ENCODE measurements at regions not wholly inside any gene's neighbourhood (a gene's known extent, or its start where the extent isn't known, plus 50 kb on each side); places are given as distances from the start of the nearest gene placed in this dataset.

DNA sequence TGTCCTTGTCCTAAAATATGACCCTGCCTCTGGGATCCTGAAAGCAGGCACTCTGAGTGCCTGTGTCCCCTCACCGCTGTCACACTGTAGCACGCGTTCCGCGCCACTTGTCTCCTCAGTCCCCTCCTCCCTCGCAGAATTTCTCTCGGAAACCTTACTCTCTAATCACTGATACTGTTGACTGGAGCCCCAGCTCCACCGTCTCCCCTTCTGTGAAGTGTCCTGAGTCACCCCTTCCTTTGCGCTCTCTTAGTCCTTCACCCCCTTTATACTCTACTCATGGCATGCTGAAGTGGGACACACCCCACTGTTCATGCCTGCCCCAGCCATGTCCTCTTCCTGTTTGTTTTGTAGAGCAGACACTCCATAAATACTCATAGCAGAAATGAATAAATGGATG, 104.7 kb downstream of the ZNF664 start:
- TF ChIP-seq EZH2 (IDR thresholded peaks at IDR 0.05), result no peak
- TF ChIP-seq, protein P1, sequence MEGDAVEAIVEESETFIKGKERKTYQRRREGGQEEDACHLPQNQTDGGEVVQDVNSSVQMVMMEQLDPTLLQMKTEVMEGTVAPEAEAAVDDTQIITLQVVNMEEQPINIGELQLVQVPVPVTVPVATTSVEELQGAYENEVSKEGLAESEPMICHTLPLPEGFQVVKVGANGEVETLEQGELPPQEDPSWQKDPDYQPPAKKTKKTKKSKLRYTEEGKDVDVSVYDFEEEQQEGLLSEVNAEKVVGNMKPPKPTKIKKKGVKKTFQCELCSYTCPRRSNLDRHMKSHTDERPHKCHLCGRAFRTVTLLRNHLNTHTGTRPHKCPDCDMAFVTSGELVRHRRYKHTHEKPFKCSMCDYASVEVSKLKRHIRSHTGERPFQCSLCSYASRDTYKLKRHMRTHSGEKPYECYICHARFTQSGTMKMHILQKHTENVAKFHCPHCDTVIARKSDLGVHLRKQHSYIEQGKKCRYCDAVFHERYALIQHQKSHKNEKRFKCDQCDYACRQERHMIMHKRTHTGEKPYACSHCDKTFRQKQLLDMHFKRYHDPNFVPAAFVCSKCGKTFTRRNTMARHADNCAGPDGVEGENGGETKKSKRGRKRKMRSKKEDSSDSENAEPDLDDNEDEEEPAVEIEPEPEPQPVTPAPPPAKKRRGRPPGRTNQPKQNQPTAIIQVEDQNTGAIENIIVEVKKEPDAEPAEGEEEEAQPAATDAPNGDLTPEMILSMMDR (IDR thresholded peaks at IDR 0.05), result no peak

Measured in neural progenitor cell (in vitro differentiated cells).